Astrocyte of the spinal cord (primary cell): ENCODE measurements at regions not wholly inside any gene's neighbourhood (a gene's known extent, or its start where the extent isn't known, plus 50 kb on each side); places are given as distances from the start of the nearest gene placed in this dataset.

ENCODE experiments used
- DNase-seq: peaks from one replicate; pipeline ENCODE4 v3.0.0; 2011; ENCODE audit warnings: low read depth, low spot score
- H3K4me3 ChIP-seq: 2 replicates; pipeline ENCODE4 v1.5.1; 2011; ENCODE audit warnings: low read depth, mild to moderate bottlenecking, low read length, moderate library complexity
- CTCF ChIP-seq: IDR thresholded peaks from 2 replicates; pipeline ENCODE4 v1.5.1; 2012; ENCODE audit warnings: low read depth, mild to moderate bottlenecking, low read length, inconsistent platforms
- in situ Hi-C: cut with HindIII; loops from 2 replicates; pipeline ENCODE4 v1.10.0; 2017; ENCODE audit warnings: low sequenced_read_pairs

DNA sequence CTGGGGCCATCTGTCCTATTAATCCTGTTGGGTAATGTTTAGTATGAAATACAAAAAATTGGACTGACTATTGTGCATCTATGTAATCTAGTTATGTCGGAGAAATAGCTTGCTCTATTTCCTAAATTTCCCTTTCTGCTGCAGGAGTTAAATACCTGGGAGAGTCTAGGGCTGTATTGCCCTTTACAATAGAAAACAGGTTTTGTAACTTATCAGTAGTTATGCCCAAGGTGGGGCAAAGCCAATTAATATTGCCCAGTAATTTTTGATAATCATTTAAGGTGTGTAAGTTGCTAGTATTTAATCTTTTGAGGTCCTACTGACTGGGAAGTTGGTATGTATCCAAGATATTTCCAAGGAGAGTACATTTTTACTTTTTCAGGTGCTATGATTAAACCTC lies 838.1 kb downstream of the DACH1 start:
- TF ChIP-seq CTCF, result no peak
- no peak overlapping the region for H3K4me3 ChIP-seq
- in situ Hi-C loops, result no loop called here
- no peak for DNase-seq

- DNase-seq, result no peak
- no peak overlapping the region for H3K4me3 ChIP-seq
- in situ Hi-C loops, result no loop called here
- no peak for TF ChIP-seq CTCF
Observed at GRCh38 chr13:71021825-71022422, 845.1 kb downstream of the DACH1 start.

DNA sequence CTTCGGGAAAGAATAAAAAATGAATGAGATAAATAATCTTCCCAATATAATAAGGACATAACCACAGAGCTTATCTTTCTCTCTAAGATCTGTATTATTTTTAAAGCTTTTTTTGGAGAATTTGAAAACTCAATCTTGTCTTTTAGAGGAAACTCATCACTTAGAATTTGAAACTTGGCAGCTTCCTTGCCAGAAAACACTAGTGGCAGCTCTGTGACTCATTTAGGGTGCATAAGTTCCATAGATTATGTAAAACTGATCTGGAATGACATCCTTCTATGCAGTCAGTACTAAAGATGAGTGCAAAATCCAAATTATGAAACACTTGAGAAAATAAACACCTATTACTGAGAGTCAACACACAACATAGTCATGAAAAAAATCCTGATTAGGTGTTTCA lies 848.0 kb downstream of the DACH1 start:
- TF ChIP-seq CTCF, result no peak

DNA sequence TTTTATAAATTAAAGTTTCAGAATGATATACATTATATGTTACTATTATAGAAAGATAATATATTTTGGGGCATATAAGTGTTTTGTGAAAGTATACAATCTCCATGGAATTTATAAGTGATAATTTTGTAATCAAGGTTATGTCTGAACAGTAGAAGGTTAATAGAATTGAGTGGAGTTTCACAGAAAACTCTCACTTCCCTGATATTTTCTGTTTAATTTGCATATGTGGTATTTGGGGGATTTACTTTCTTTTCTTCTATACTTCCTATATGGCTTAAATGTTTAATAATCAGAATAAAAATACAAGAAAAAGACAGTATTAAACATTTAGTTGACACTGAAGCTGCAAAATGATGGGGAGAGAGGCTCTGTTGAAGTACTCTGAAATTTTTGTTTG lies 848.5 kb downstream of the DACH1 start:
- in situ Hi-C loops, result no loop called here
- no peak overlapping the region for H3K4me3 ChIP-seq
- no peak for DNase-seq
- no peak for TF ChIP-seq CTCF

More for the DNA sequence above, 848.0 kb downstream of the DACH1 start:
- no peak overlapping the region for H3K4me3 ChIP-seq
- no peak for DNase-seq
- in situ Hi-C loops, result no loop called here

DNA sequence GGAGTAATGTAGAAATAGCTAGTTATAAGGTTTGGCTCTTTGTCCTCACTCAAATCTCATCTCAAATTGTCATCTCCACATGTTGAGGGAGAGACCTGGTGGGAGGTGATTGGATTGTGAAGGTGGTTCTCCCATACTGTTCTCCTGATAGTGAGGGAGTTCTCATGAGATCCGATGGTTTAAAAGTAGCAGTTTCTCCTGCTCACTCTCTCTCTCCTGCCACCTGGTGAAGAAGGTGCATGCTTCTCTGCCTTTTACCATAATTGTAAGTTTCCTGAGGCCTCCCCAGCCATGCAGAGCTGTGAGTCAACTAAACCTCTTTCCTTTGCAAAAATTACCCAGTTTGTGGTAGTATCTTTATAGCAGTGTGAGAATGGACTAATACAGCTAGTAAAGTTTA lies 849.4 kb downstream of the DACH1 start:
- TF ChIP-seq CTCF, result no peak
- no peak for DNase-seq
- in situ Hi-C loops, result no loop called here
- H3K4me3 ChIP-seq, result no peak overlapping the region

GRCh38 chr13:71015516-71015915 lies 851.5 kb downstream of the DACH1 start:
- in situ Hi-C loops, result no loop called here
- TF ChIP-seq CTCF, result no peak

GRCh38 chr13:71015021-71015420 lies 852.0 kb downstream of the DACH1 start:
- in situ Hi-C loops, result no loop called here
- no peak for DNase-seq
- H3K4me3 ChIP-seq, result no peak overlapping the region
- TF ChIP-seq CTCF, result no peak

More at GRCh38 chr13:71015516-71015915, 851.5 kb downstream of the DACH1 start:
- H3K4me3 ChIP-seq, result no peak overlapping the region
- DNase-seq, result no peak
